Right lobe of liver (tissue), 6 donors: ENCODE measurements at regions not wholly inside any gene's neighbourhood (a gene's known extent, or its start where the extent isn't known, plus 50 kb on each side); places are given as distances from the start of the nearest gene placed in this dataset.
"Not testable (repeated sequence)": the region's sequence is repeated elsewhere in the genome, so short reads cannot be mapped to it uniquely, and the experiment has no call there.

Source experiments
- ATAC-seq, 4 donors: fragments of 200-7000 bp; cut with Tn5 transposase; one replicate each; pipeline ENCODE4 v1.9.1; 2020; ENCODE audit warnings: mild to moderate bottlenecking in 4 of 4, moderate library complexity in 4 of 4
- DNase-seq, 3 donors: peaks; one replicate each; pipeline ENCODE4 v3.0.0-alpha.2; 2020
- H3K27ac ChIP-seq, 3 donors: fragments of 200-600 bp; one replicate each; pipeline ENCODE4 v1.8.0; 2022
- H3K27me3 ChIP-seq, 2 donors: fragments of 200-600 bp; one replicate each; pipeline ENCODE4 v1.8.0; 2022
- H3K36me3 ChIP-seq, 4 donors: fragments of 200-600 bp; sonication (generic) in 1 of 4; one replicate each; pipeline versions ENCODE4 v1.5.1 to v1.8.0; 2017 to 2022; ENCODE audit warnings: control low read depth in 1 of 4
- H3K4me1 ChIP-seq, 4 donors: fragments of 200-600 bp; sonication (generic) in 1 of 4; one replicate each; pipeline versions ENCODE4 v1.5.1 to v1.8.0; 2017 to 2022; ENCODE audit warnings: control low read depth in 1 of 4
- H3K4me3 ChIP-seq, 3 donors: fragments of 200-600 bp; one replicate each; pipeline ENCODE4 v1.8.0; 2022
- H3K9me3 ChIP-seq, 4 donors: fragments of 200-600 bp; sonication (generic) in 1 of 4; one replicate each; pipeline versions ENCODE4 v1.5.1 to v1.8.0; 2017 to 2022; ENCODE audit warnings: control low read depth in 1 of 4
- POLR2A ChIP-seq: fragments of 450-650 bp; IDR thresholded peaks from one replicate; pipeline ENCODE4 v1.6.1; 2017; ENCODE audit warnings: antibody characterized with exemption, mild to moderate bottlenecking
- WGBS: methylation state at CpG from one replicate; pipeline ENCODE4 v1.1.6; 2018; ENCODE audit warnings: low coverage, low lambda C conversion rate; ENCODE audit not compliant: insufficient coverage; ENCODE audit errors: missing lambda C conversion rate; 5-methylcytosine and 5-hydroxymethylcytosine counted together
- intact Hi-C, 2 donors: fragments of 100-400 bp; cut with DNase I; formaldehyde crosslinking; loops; one replicate each; pipeline versions ENCODE4 v1.11.2 to v1.14.1; 2022
- TF ChIP-seq, protein P1 (sequence below), 4 donors: fragments of 200-600 bp in 3 of 4; fragments of 450-650 bp in 1 of 4; IDR thresholded peaks; one replicate each; pipeline versions ENCODE4 v1.5.1 to v1.8.0; 2016 to 2022; ENCODE audit warnings: antibody characterized with exemption in 4 of 4, mild to moderate bottlenecking in 2 of 4
- donor health status: DM: no; HTN: yes; CAD: no.
- donor health status: DM: no; HTN: no; CAD: no.
- donor health status: DM: no; HTN: no; CAD: no.
- donor health status: DM: no; HTN: yes; CAD: no.
- donor health status: DM: no; HTN: yes; CAD: no.

DNA sequence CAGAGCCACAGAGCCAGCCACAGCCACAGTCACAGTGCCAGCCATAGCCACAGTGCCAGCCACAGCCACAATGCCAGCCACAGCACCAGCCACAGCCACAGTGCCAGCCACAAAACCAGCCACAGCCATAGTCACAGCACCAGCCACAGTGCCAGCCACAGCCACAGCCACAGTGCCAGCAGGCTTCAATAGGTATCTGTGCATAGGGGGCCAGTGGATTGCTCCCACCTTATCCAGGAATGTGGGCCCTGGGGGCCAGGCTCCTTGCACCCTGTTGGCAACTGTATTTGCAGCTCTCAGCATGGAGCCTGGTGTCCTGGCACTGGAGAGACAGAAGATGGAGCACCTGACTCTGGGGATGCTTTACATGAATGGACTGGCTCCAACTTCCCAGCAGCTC lies 111.7 kb upstream of the IRX2 start:
- H3K27ac ChIP-seq: no peak overlapping the region
- no peaks in the 10 kb centered on the region for H3K9me3 ChIP-seq
- H3K4me3 ChIP-seq: no peak overlapping the region
- no peak for ATAC-seq
- intact Hi-C loops: no loop called here
- H3K4me1 ChIP-seq: no peaks in the 10 kb centered on the region
- no peak for TF ChIP-seq POLR2A
- TF ChIP-seq, protein P1, sequence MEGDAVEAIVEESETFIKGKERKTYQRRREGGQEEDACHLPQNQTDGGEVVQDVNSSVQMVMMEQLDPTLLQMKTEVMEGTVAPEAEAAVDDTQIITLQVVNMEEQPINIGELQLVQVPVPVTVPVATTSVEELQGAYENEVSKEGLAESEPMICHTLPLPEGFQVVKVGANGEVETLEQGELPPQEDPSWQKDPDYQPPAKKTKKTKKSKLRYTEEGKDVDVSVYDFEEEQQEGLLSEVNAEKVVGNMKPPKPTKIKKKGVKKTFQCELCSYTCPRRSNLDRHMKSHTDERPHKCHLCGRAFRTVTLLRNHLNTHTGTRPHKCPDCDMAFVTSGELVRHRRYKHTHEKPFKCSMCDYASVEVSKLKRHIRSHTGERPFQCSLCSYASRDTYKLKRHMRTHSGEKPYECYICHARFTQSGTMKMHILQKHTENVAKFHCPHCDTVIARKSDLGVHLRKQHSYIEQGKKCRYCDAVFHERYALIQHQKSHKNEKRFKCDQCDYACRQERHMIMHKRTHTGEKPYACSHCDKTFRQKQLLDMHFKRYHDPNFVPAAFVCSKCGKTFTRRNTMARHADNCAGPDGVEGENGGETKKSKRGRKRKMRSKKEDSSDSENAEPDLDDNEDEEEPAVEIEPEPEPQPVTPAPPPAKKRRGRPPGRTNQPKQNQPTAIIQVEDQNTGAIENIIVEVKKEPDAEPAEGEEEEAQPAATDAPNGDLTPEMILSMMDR (IDR thresholded peaks at IDR 0.05): no peak
- DNase-seq: no peak
- no peaks in the 10 kb centered on the region for H3K36me3 ChIP-seq
- H3K27me3 ChIP-seq: no peaks in the 10 kb centered on the region

DNA sequence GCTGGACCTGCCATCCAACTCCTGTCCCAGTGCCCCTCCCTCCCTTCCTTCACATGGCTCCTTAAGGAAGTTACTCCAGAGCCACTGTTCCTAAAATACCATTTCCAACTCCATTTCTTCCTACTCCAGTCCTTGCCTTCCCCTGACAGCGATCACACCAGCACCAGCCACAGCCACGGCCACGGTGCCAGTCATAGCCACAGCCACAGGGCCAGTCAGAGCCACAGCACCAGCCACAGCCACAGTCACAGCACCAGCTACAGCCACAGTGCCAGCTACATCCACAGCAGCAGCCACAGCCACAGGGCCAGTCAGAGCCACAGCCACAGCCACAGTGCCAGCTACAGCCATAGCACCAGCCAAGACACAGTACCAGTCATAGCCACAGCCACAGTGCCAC lies 110.7 kb upstream of the IRX2 start:
- WGBS: 93% methylated on average over 2 of the region's 3 CpGs
- H3K36me3 ChIP-seq, H3K27me3 ChIP-seq, DNase-seq, H3K4me3 ChIP-seq, H3K9me3 ChIP-seq, ATAC-seq, H3K4me1 ChIP-seq, H3K27ac ChIP-seq, intact Hi-C loops: not testable (repeated sequence)

DNA sequence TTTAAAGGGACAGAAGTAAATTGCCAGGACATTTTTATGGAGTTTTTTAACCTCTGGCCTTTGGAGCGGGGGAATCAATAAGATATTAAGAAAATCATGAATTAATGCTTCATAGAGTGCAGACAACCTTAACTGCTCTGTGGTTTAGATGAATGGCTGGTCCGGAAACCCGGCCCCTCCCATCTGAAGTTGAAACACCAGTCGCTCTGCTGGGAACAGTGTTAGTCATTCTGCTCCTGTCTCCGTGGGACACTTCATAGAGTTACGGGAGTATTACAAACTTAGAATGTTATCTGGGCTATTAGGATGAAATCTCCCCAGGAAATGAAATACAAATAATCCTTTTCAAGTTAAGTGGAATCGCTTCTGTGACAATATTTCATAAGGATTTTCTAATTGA lies 110.1 kb upstream of the IRX2 start:
- intact Hi-C loops: no loop called here
- TF ChIP-seq, protein P1 (IDR thresholded peaks at IDR 0.05): no peak
- Histone ChIP-seq H3K36me3 (no peaks in the 10 kb centered on the region), H3K4me1 (no peaks in the 10 kb centered on the region), H3K9me3 (no peaks in the 10 kb centered on the region), H3K27ac (no peak overlapping the region), H3K4me3 (no peak overlapping the region), H3K27me3 (no peaks in the 10 kb centered on the region)
- WGBS: 55% methylated on average over 7 of the region's 7 CpGs
- DNase-seq (no peak), ATAC-seq (no peak)

DNA sequence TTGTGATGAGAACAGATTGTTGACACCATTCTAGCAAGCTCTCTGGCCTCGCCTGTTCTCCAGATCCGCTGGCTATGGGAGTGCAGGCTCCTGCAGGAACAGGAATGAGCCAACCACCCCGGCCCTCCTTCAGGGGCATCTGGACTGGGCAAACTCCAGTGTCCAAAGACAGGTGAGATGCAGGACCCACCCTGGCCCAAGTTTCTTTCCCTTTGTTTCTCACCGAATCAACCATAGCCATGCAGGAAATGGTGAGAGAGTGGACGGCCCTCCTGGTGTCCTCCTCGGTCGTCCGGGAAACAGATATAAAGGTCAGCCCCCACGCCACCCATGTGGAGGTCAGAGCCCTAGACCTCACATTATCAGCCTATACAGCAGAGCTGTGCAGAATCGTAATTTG lies 108.6 kb upstream of the IRX2 start:
- WGBS: 25% methylated on average over 5 of the region's 10 CpGs
- Histone ChIP-seq H3K36me3 (no peaks in the 10 kb centered on the region), H3K9me3 (no peaks in the 10 kb centered on the region), H3K27ac (no peak overlapping the region), H3K4me1 (no peaks in the 10 kb centered on the region), H3K4me3 (no peak overlapping the region), H3K27me3 (no peaks in the 10 kb centered on the region)
- ATAC-seq: no peak
- TF ChIP-seq POLR2A: no peak
- TF ChIP-seq, protein P1 (IDR thresholded peaks at IDR 0.05): no peak
- intact Hi-C loops: no loop called here
- DNase-seq: no peak

DNA sequence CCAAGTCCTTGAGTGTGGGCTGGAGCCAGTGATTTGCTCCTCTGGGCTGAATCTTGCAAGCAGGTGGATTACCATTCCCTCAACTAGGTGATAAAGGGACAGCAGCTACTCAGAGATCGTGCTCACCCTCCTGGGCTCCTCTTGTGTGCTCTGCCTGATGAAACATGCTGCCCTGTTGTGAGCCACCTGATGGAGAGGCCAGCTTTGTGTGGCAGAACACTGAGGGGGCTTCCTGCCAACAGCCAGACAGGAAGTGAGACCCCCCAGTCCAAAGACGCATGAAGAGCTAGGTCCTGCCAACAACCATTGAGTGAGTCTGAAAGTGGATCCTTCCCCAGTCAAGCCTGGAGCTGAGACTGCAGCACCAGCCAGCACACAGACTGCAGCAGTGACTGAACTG lies 106.4 kb upstream of the IRX2 start:
- H3K36me3 ChIP-seq: no peaks in the 10 kb centered on the region
- intact Hi-C loops: no loop called here
- DNase-seq (no peak), ATAC-seq (no peak)
- H3K27ac ChIP-seq: no peak overlapping the region
- H3K27me3 ChIP-seq: no peaks in the 10 kb centered on the region
- H3K9me3 ChIP-seq: no peaks in the 10 kb centered on the region
- TF ChIP-seq POLR2A: no peak
- TF ChIP-seq, protein P1 (IDR thresholded peaks at IDR 0.05): no peak
- 13% methylated on average over 1 of the region's 2 CpGs for WGBS
- H3K4me1 ChIP-seq: no peaks in the 10 kb centered on the region
- H3K4me3 ChIP-seq: no peak overlapping the region
